Subcutaneous abdominal adipose tissue (tissue), 5 donors: ENCODE measurements at regions not wholly inside any gene's neighbourhood (a gene's known extent, or its start where the extent isn't known, plus 50 kb on each side); places are given as distances from the start of the nearest gene placed in this dataset.

Experiments
- H3K27ac ChIP-seq: one replicate; pipeline ENCODE4 v1.7.0; 2013; ENCODE audit warnings: low read depth, mild to moderate bottlenecking, inconsistent platforms, low read length, moderate library complexity
- H3K27me3 ChIP-seq, 5 donors: one replicate each; pipeline ENCODE4 v1.7.0; 2013; ENCODE audit warnings: low read length in 5 of 5, inconsistent platforms in 1 of 5; ENCODE audit not compliant: control insufficient read depth in 5 of 5, insufficient read depth in 4 of 5
- H3K36me3 ChIP-seq, 5 donors: one replicate each; pipeline ENCODE4 v1.7.0; 2013; ENCODE audit warnings: low read length in 5 of 5; ENCODE audit not compliant: control insufficient read depth in 5 of 5, insufficient read depth in 5 of 5
- H3K4me1 ChIP-seq, 5 donors: one replicate each; pipeline ENCODE4 v1.7.0; 2013; ENCODE audit warnings: low read length in 5 of 5, mild to moderate bottlenecking in 3 of 5, moderate library complexity in 1 of 5; ENCODE audit not compliant: control insufficient read depth in 5 of 5, insufficient read depth in 5 of 5
- H3K4me3 ChIP-seq, 5 donors: one replicate each; pipeline ENCODE4 v1.7.0; 2013; ENCODE audit warnings: low read length in 5 of 5, low read depth in 1 of 5
- H3K9ac ChIP-seq, 5 donors: one replicate each; pipeline ENCODE4 v1.7.0; 2013; ENCODE audit warnings: low read length in 5 of 5, mild to moderate bottlenecking in 4 of 5, moderate library complexity in 3 of 5
- H3K9me3 ChIP-seq, 5 donors: one replicate each; pipeline ENCODE4 v1.7.0; 2013; ENCODE audit warnings: low read length in 5 of 5; ENCODE audit not compliant: control insufficient read depth in 5 of 5
- donor health status: healthy.
- donor health status: healthy.
- donor health status: healthy.
- donor health status: healthy.
- donor health status: healthy.

GRCh38 chr7:19574131-19574530 is 134.7 kb downstream of the POLR1F start:
- no peaks in the 10 kb centered on the region for H3K36me3 ChIP-seq
- no peak overlapping the region for H3K4me3 ChIP-seq
- no peak overlapping the region for H3K27ac ChIP-seq
- no peak overlapping the region for H3K9ac ChIP-seq
- H3K9me3 ChIP-seq, result no peaks in the 10 kb centered on the region
- H3K27me3 ChIP-seq, result no peaks in the 10 kb centered on the region
- no peaks in the 10 kb centered on the region for H3K4me1 ChIP-seq

GRCh38 chr7:19572566-19572965 is 136.3 kb downstream of the POLR1F start:
- H3K36me3 ChIP-seq, result no peaks in the 10 kb centered on the region
- no peaks in the 10 kb centered on the region for H3K4me1 ChIP-seq
- H3K9me3 ChIP-seq, result no peaks in the 10 kb centered on the region
- H3K4me3 ChIP-seq, result no peak overlapping the region
- no peak overlapping the region for H3K27ac ChIP-seq
- no peaks in the 10 kb centered on the region for H3K27me3 ChIP-seq
- H3K9ac ChIP-seq, result no peak overlapping the region

GRCh38 chr7:19567011-19567410 is 141.8 kb downstream of the POLR1F start:
- no peaks in the 10 kb centered on the region for H3K4me1 ChIP-seq
- no peak overlapping the region for H3K9ac ChIP-seq
- no peaks in the 10 kb centered on the region for H3K27me3 ChIP-seq
- no peak overlapping the region for H3K4me3 ChIP-seq
- no peaks in the 10 kb centered on the region for H3K9me3 ChIP-seq
- no peak overlapping the region for H3K27ac ChIP-seq
- H3K36me3 ChIP-seq, result no peaks in the 10 kb centered on the region

- no peak overlapping the region for H3K27ac ChIP-seq
- H3K36me3 ChIP-seq, result no peaks in the 10 kb centered on the region
- no peaks in the 10 kb centered on the region for H3K27me3 ChIP-seq
- peaks cover 0 to 3% (median 0%) of the 10 kb centered on the region in 5 donors for H3K4me1 ChIP-seq
- H3K9me3 ChIP-seq, result no peaks in the 10 kb centered on the region
- H3K4me3 ChIP-seq, result no peak overlapping the region
- H3K9ac ChIP-seq, result no peak overlapping the region
Measured at GRCh38 chr7:19565602-19566001, 143.2 kb downstream of the POLR1F start.

GRCh38 chr7:19561121-19561805 is 147.6 kb downstream of the POLR1F start:
- Histone ChIP-seq H3K9me3 (no peaks in the 10 kb centered on the region), H3K4me3 (no peak overlapping the region), H3K27ac (no peak overlapping the region), H3K36me3 (no peaks in the 10 kb centered on the region), H3K27me3 (no peaks in the 10 kb centered on the region), H3K9ac (no peak overlapping the region), H3K4me1 (peaks cover 0 to 7% (median 0%) of the 10 kb centered on the region in 5 donors)

GRCh38 chr7:19560111-19560883 is 148.5 kb downstream of the POLR1F start:
- Histone ChIP-seq H3K4me3 (no peak overlapping the region), H3K27me3 (no peaks in the 10 kb centered on the region), H3K36me3 (no peaks in the 10 kb centered on the region), H3K9ac (no peak overlapping the region), H3K27ac (peak overlapping the region; percentile 43), H3K4me1 (peaks cover 0 to 7% (median 0%) of the 10 kb centered on the region in 5 donors), H3K9me3 (no peaks in the 10 kb centered on the region)

- no peak overlapping the region for H3K27ac ChIP-seq
- no peak overlapping the region for H3K4me3 ChIP-seq
- H3K4me1 ChIP-seq, result peaks cover 0 to 7% (median 0%) of the 10 kb centered on the region in 5 donors
- no peak overlapping the region for H3K9ac ChIP-seq
- H3K27me3 ChIP-seq, result no peaks in the 10 kb centered on the region
- H3K9me3 ChIP-seq, result no peaks in the 10 kb centered on the region
- no peaks in the 10 kb centered on the region for H3K36me3 ChIP-seq
Measured at GRCh38 chr7:19558527-19558926, 150.3 kb downstream of the POLR1F start.

- Histone ChIP-seq H3K27me3 (no peaks in the 10 kb centered on the region), H3K9me3 (no peaks in the 10 kb centered on the region), H3K9ac (no peak overlapping the region), H3K4me1 (peaks cover 0 to 7% (median 0%) of the 10 kb centered on the region in 5 donors), H3K36me3 (no peaks in the 10 kb centered on the region), H3K27ac (no peak overlapping the region), H3K4me3 (no peak overlapping the region)
Measured at GRCh38 chr7:19557726-19558465, 150.9 kb downstream of the POLR1F start.

GRCh38 chr7:19554581-19554980 is 154.3 kb downstream of the POLR1F start:
- no peak overlapping the region for H3K4me3 ChIP-seq
- H3K27ac ChIP-seq, result no peak overlapping the region
- H3K36me3 ChIP-seq, result no peaks in the 10 kb centered on the region
- H3K9me3 ChIP-seq, result no peaks in the 10 kb centered on the region
- no peak overlapping the region for H3K9ac ChIP-seq
- no peaks in the 10 kb centered on the region for H3K27me3 ChIP-seq
- no peaks in the 10 kb centered on the region for H3K4me1 ChIP-seq

GRCh38 chr7:19552576-19552975 is 156.3 kb downstream of the POLR1F start:
- no peaks in the 10 kb centered on the region for H3K9me3 ChIP-seq
- no peak overlapping the region for H3K4me3 ChIP-seq
- H3K36me3 ChIP-seq, result no peaks in the 10 kb centered on the region
- no peak overlapping the region for H3K9ac ChIP-seq
- no peaks in the 10 kb centered on the region for H3K4me1 ChIP-seq
- no peak overlapping the region for H3K27ac ChIP-seq
- no peaks in the 10 kb centered on the region for H3K27me3 ChIP-seq
